ENCODE measurements at regions not wholly inside any gene's neighbourhood (a gene's known extent, or its start where the extent isn't known, plus 50 kb on each side); places are given as distances from the start of the nearest gene placed in this dataset.

DNA sequence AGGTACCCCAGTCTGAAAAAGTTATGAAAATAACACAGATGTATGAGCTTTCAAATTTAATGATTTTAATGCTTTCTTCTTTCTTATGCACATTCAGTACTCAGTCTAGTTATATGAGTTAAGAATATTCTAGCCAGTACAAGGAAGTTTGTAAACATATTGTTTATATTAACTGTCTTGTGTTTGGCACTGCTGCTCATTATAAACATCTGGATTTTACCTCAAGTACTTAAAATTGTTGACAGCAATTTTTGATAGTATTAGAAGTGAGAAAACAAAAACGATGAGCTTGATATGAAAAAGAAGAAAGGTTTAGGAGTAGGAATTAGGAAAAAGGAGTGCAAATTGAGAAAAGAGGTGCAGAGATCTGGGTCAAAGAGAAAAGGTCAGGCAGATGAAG, 293.3 kb downstream of the C3orf38 start:
- no peak for TF ChIP-seq POLR2A (IDR thresholded peaks at IDR 0.05)
- TF ChIP-seq CTCF (IDR thresholded peaks at IDR 0.05), result no peak
